K562 (cell line): ENCODE measurements at regions not wholly inside any gene's neighbourhood (a gene's known extent, or its start where the extent isn't known, plus 50 kb on each side); places are given as distances from the start of the nearest gene placed in this dataset.

Experiments
- ARID1B ChIP-seq: fragments of 450-650 bp; IDR thresholded peaks from 2 replicates; pipeline ENCODE4 v1.6.1; 2016; ENCODE audit warnings: antibody characterized with exemption, mild to moderate bottlenecking, inconsistent platforms
- BRCA1 ChIP-seq, 2 experiments: fragments of 450-650 bp in 1 of 2; sonication (generic) in 1 of 2; formaldehyde crosslinking in 1 of 2; IDR thresholded peaks; 2 replicates each; pipeline versions ENCODE4 v1.5.0 to v1.6.1; 2017 to 2020; ENCODE audit warnings: mild to moderate bottlenecking in 1 of 2, missing genetic modification reagents in 1 of 2
- EGR1 ChIP-seq: fragments of 450-650 bp; conservative IDR thresholded peaks from 2 replicates; pipeline ENCODE4 v1.6.1; 2017; ENCODE audit warnings: mild to moderate bottlenecking
- FOXP1 ChIP-seq: sonication (generic); formaldehyde crosslinking; IDR thresholded peaks from 2 replicates; pipeline ENCODE4 v1.8.0; 2022; ENCODE audit warnings: mild to moderate bottlenecking, missing genetic modification reagents
- HDAC3 ChIP-seq: fragments of 450-650 bp; IDR thresholded peaks from 2 replicates; pipeline ENCODE4 v1.6.1; 2018; ENCODE audit warnings: borderline replicate concordance, mild to moderate bottlenecking, moderate library complexity; ENCODE audit not compliant: partially characterized antibody
- L3MBTL2 ChIP-seq: fragments of 450-650 bp; IDR thresholded peaks from 2 replicates; pipeline ENCODE4 v1.6.1; 2016; ENCODE audit warnings: mild to moderate bottlenecking, moderate library complexity
- MTA3 ChIP-seq: fragments of 450-650 bp; formaldehyde crosslinking; IDR thresholded peaks from 2 replicates; pipeline ENCODE4 v1.6.1; 2017; ENCODE audit warnings: mild to moderate bottlenecking, borderline replicate concordance
- PHF8 ChIP-seq: fragments of 200-600 bp; sonication (generic); IDR thresholded peaks from 2 replicates; pipeline ENCODE4 v1.6.1; 2012; ENCODE audit warnings: mixed run types, mild to moderate bottlenecking, inconsistent platforms, low read length, moderate library complexity, borderline replicate concordance
- RNF2 ChIP-seq: sonication (generic); IDR thresholded peaks from 2 replicates; pipeline ENCODE4 v1.6.1; 2016
- SP2 ChIP-seq: IDR thresholded peaks from 2 replicates; pipeline ENCODE4 v1.6.1; 2011; ENCODE audit warnings: mild to moderate bottlenecking, low read depth, low read length, moderate library complexity; ENCODE audit not compliant: poor library complexity, severe bottlenecking; ENCODE audit errors: extremely low read depth
- TCF3 ChIP-seq: sonication (generic); formaldehyde crosslinking; IDR thresholded peaks from 2 replicates; pipeline ENCODE4 v1.4.0; 2020; ENCODE audit warnings: mild to moderate bottlenecking, missing genetic modification reagents
- TCF7L2 ChIP-seq: fragments of 150-350 bp; IDR thresholded peaks from 2 replicates; pipeline ENCODE4 v1.6.1; 2016; ENCODE audit warnings: low read depth, mild to moderate bottlenecking, low read length, moderate library complexity
- TEAD4 ChIP-seq, 2 experiments: sonication (generic) in 1 of 2; formaldehyde crosslinking in 1 of 2; IDR thresholded peaks; 2 replicates each; pipeline versions ENCODE4 v1.6.1 to v1.8.0; 2012 to 2022; ENCODE audit warnings: borderline replicate concordance in 1 of 2, inconsistent platforms in 1 of 2, low read length in 1 of 2, mild to moderate bottlenecking in 1 of 2, missing genetic modification reagents in 1 of 2
- WHSC1 ChIP-seq: IDR thresholded peaks from one replicate; pipeline ENCODE4 v1.6.1; 2012; ENCODE audit warnings: low read length, control low read depth, inconsistent platforms
- ZBTB17 ChIP-seq: fragments of 450-650 bp; formaldehyde crosslinking; IDR thresholded peaks from 2 replicates; pipeline ENCODE4 v1.4.0; 2020; ENCODE audit warnings: mild to moderate bottlenecking
- ZFPM2 ChIP-seq: fragments of 250-450 bp; sonication (Bioruptor Pico); IDR thresholded peaks from 2 replicates; pipeline ENCODE4 v1.5.1; 2022; ENCODE audit warnings: mild to moderate bottlenecking
- ZFX ChIP-seq: sonication (generic); formaldehyde crosslinking; IDR thresholded peaks from 2 replicates; pipeline ENCODE4 v1.8.0; 2022; ENCODE audit warnings: mild to moderate bottlenecking, missing genetic modification reagents, moderate library complexity
- ZNF668 ChIP-seq: fragments of 250-450 bp; sonication (Bioruptor Pico); IDR thresholded peaks from 2 replicates; pipeline ENCODE4 v1.8.0; 2022; ENCODE audit warnings: mild to moderate bottlenecking, inconsistent platforms
- ZZZ3 ChIP-seq: fragments of 450-650 bp; IDR thresholded peaks from 2 replicates; pipeline ENCODE4 v1.6.1; 2016; ENCODE audit warnings: antibody characterized with exemption, mild to moderate bottlenecking, moderate library complexity
- TF ChIP-seq, protein P1 (sequence below), 2 experiments: fragments of 450-650 bp; formaldehyde crosslinking in 1 of 2; IDR thresholded peaks; 2 replicates each; pipeline versions ENCODE4 v1.4.0 to v1.6.1; 2014 to 2020; ENCODE audit warnings: mild to moderate bottlenecking in 2 of 2, borderline replicate concordance in 1 of 2, low read depth in 1 of 2

GRCh38 chrX:55160685-55161552, 59.2 kb upstream of the PAGE5 start (continued):
- TF ChIP-seq PHF8 (peak; percentile 74; the same call in 1 of the 2 replicates), SP2 (peak; percentile 26), WHSC1 (no peak), BRCA1 (IDR thresholded peaks at IDR 0.05) (no peak), BRCA1 (CRISPR knock-in tag; IDR thresholded peaks at IDR 0.05) (no peak), ZFX (CRISPR knock-in tag) (peak; percentile 72), RNF2 (0 out of 2 replicates have a peak, but pooled peaks have one; percentile 23), TCF7L2 (no peak), MTA3 (peak; percentile 18; the same call in 1 of the 2 replicates), TEAD4 (IDR thresholded peaks at IDR 0.05; ENCODE audit: low read length) (peak; percentile 10; the same call in 1 of the 2 replicates), TEAD4 (CRISPR knock-in tag; IDR thresholded peaks at IDR 0.05; ENCODE audit: borderline replicate concordance) (no peak), ARID1B (0 out of 2 replicates have a peak, but pooled peaks have one; percentile 14), HDAC3 (peak; percentile 32), FOXP1 (CRISPR knock-in tag) (peak; percentile 51; the same call in 1 of the 2 replicates), ZBTB17 (CRISPR knock-in tag) (no peak), ZFPM2 (CRISPR knock-in tag) (no peak), EGR1 (peak; percentile 74), L3MBTL2 (peak; percentile 92), ZNF668 (CRISPR knock-in tag) (no peak), TCF3 (CRISPR knock-in tag) (no peak), ZZZ3 (no peak)
- TF ChIP-seq, protein P1, sequence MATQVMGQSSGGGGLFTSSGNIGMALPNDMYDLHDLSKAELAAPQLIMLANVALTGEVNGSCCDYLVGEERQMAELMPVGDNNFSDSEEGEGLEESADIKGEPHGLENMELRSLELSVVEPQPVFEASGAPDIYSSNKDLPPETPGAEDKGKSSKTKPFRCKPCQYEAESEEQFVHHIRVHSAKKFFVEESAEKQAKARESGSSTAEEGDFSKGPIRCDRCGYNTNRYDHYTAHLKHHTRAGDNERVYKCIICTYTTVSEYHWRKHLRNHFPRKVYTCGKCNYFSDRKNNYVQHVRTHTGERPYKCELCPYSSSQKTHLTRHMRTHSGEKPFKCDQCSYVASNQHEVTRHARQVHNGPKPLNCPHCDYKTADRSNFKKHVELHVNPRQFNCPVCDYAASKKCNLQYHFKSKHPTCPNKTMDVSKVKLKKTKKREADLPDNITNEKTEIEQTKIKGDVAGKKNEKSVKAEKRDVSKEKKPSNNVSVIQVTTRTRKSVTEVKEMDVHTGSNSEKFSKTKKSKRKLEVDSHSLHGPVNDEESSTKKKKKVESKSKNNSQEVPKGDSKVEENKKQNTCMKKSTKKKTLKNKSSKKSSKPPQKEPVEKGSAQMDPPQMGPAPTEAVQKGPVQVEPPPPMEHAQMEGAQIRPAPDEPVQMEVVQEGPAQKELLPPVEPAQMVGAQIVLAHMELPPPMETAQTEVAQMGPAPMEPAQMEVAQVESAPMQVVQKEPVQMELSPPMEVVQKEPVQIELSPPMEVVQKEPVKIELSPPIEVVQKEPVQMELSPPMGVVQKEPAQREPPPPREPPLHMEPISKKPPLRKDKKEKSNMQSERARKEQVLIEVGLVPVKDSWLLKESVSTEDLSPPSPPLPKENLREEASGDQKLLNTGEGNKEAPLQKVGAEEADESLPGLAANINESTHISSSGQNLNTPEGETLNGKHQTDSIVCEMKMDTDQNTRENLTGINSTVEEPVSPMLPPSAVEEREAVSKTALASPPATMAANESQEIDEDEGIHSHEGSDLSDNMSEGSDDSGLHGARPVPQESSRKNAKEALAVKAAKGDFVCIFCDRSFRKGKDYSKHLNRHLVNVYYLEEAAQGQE (IDR thresholded peaks at IDR 0.05; ENCODE audit: borderline replicate concordance) = peak; percentile 69
- TF ChIP-seq, protein P1 (CRISPR knock-in tag; IDR thresholded peaks at IDR 0.05; ENCODE audit: low read depth) = no peak
